ENCODE measurements at regions not wholly inside any gene's neighbourhood (a gene's known extent, or its start where the extent isn't known, plus 50 kb on each side); places are given as distances from the start of the nearest gene placed in this dataset.

DNA sequence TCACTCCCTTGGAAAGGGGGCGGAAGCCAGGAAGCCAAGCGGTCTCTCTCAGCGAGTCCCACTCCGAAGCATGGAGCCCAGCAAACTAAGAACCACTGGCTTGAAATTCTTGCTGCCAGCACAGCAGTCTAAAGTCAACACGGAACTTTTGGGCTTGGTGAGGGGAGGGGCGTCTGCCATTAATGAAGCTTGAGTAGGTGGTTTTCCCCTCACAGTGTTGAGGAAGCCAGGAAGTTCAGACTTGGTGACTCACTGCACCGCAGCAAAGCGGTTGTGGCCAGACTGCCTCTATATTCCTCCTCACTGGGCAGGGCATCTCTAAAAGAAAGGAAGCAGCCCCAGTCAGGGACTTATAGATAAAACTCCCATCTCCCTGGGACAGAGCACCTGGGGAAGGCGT, 665.4 kb upstream of the CBLB start:
- TF ChIP-seq, protein P1, sequence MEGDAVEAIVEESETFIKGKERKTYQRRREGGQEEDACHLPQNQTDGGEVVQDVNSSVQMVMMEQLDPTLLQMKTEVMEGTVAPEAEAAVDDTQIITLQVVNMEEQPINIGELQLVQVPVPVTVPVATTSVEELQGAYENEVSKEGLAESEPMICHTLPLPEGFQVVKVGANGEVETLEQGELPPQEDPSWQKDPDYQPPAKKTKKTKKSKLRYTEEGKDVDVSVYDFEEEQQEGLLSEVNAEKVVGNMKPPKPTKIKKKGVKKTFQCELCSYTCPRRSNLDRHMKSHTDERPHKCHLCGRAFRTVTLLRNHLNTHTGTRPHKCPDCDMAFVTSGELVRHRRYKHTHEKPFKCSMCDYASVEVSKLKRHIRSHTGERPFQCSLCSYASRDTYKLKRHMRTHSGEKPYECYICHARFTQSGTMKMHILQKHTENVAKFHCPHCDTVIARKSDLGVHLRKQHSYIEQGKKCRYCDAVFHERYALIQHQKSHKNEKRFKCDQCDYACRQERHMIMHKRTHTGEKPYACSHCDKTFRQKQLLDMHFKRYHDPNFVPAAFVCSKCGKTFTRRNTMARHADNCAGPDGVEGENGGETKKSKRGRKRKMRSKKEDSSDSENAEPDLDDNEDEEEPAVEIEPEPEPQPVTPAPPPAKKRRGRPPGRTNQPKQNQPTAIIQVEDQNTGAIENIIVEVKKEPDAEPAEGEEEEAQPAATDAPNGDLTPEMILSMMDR (IDR thresholded peaks at IDR 0.05; ENCODE audit: extremely low read depth, missing control alignments), result no peak
- DNase-seq (ENCODE audit: low spot score), result no peak

DNA sequence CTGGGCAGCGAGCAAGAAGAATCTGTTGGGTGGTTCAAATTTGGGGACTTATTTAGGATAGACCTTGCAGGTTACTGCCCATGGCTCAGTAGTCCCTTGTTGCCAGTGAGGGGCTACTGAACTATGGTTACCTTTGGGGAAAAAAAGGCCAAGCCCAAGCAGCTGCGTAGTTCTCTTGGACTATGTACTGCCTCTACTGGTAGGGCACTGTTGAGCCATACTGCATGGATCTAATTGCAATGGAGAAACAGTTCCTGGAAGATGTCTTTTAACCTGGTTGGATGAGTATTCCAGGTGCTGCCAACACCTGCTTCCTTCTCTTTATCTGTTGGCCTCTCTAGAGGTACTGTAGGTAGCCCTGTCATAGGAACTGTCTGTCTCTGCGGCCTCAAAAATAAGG, 671.9 kb upstream of the CBLB start:
- no peak for DNase-seq (ENCODE audit: low spot score)
- TF ChIP-seq, protein P1 (IDR thresholded peaks at IDR 0.05; ENCODE audit: extremely low read depth, missing control alignments), result no peak

DNA sequence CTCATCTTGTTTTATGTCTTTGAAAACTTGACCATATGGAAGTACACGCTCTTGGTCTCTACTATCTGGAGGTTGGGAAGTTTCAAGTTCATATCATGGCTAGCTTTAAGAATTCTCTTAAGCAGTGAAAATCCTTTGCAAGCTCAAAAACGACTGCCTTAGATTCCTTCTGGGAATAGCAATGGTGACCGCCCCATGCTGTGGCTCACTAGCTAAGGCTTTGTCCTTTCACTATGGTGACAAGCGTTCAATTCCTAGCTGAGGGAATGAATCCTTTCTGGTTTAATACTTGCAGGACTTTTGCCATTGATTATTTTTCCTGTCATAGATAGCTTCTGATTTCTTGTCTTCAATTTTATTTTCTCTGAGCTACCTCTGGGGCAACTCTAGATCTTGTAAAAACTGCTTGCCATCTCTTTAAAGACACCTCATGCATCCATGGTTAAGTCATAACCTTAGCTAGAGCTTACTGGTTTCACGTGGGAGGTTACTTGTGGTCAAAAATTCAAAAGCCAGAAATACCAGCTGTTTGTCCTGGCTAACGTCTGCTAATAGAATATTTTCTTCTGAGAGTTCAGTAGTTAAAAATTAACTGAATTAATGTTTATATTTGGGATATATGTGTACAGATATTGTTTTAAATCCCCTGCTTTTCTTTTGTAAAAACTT, 673.4 kb upstream of the CBLB start:
- TF ChIP-seq, protein P1 (IDR thresholded peaks at IDR 0.05; ENCODE audit: extremely low read depth, missing control alignments), result no peak
- DNase-seq (ENCODE audit: low spot score), result no peak

DNA sequence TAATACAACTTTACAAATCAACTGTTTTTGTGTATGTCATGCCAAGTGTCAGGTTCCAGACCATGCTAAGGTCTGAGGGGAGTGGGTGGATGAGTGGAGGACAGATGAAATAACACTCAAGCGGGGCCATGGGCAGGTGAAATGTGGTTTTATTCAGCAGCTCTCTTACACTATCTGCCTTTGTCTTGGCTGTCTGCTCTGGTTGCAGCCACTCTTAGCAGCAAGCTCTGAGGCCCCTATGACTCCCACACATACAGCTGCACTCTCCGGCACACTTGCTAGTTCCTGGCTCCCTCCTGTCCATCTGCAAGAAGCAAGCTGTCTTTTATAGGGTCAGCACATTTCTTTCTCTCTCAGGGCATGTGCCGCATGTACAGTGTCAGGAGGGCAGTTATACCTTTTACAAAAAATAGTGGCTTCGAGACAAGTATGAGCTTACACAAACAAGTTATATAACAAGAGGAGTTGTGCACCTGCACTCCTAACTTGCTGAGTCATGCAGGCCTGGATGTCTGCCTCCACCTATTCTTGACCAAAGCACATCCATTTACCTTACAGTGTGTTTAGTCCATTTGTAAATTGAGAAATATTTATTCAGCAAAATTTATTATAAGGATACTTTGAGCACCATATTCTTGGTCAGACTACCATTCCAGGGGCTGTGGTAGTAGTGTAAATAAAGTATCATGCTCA, 683.7 kb upstream of the CBLB start:
- TF ChIP-seq, protein P1 (IDR thresholded peaks at IDR 0.05; ENCODE audit: extremely low read depth, missing control alignments), result no peak
- DNase-seq (ENCODE audit: low spot score), result no peak

DNA sequence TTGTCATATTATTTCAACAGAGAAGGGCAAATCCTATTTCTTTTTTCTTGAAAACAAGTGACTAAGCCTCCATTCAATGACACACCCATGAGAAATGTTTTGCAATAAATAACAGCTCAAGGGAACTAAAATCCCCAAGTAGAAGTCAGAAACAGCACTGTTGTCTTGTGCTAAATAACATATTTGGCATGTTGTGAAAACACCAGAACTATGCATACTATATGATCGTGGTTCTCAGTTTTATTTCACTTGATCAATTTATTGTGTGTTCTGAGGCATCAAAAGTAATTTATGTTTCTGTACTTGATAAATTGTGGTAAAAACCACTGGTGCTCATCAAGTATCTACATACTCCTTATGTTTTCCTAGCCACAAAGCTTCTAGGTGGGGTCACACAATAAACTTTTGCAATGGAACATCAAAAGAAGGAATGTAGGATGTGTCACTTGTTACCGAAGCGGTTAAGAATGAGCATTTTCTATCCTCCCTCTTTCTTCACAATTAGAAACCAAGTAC, 691.7 kb upstream of the CBLB start:
- TF ChIP-seq, protein P1 (IDR thresholded peaks at IDR 0.05; ENCODE audit: extremely low read depth, missing control alignments), result no peak
- DNase-seq (ENCODE audit: low spot score), result no peak

DNA sequence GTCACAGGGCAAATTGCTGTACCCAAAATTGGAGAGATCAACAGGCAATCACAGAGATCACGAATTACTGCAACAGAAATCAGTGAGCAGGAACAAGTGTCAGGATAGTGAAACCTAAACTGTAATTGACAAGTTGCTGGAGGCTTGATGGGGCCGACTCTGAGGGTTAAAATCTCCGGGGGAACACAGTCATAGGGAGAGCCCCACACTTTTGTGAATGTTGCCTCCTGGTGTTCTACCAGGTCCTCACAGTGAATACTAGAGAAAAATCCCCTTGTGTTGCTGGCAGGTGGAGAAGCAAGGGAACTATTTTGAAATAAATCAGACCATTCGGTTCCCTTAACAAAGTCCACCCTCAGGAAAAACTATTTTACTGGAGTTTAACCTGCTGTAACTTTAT, 697.5 kb upstream of the CBLB start:
- DNase-seq (ENCODE audit: low spot score), result peak; percentile 50
- TF ChIP-seq, protein P1 (IDR thresholded peaks at IDR 0.05; ENCODE audit: extremely low read depth, missing control alignments), result peak; percentile 16

DNA sequence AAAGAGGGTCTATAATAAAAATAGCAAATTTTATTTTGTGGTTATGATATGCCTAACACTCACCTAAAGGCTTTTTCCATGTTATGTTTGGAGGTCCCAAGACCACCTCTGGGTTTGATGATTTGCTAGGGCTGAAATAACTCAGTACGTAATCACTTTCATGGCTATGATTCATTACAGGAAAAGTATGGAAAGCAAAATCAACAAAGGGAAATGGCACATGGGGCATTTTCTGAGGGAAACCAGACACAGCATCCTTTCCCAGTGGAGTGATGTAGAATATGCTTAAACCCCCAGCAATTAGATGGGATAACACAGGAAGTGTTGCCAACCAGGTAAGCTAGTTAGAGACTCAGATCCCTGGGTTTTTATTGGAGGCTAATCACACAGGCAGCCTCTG, 701.6 kb upstream of the CBLB start:
- TF ChIP-seq, protein P1 (IDR thresholded peaks at IDR 0.05; ENCODE audit: extremely low read depth, missing control alignments), result no peak
- no peak for DNase-seq (ENCODE audit: low spot score)

Measured in GM20000 (cell line).